K562 (cell line): ENCODE measurements at regions not wholly inside any gene's neighbourhood (a gene's known extent, or its start where the extent isn't known, plus 50 kb on each side); places are given as distances from the start of the nearest gene placed in this dataset.

Source experiments
- ATAC-seq: fragments of 200-7000 bp; cut with Tn5 transposase; 3 replicates; pipeline ENCODE4 v1.9.1; 2020; ENCODE audit warnings: moderate library complexity
- BruUV-seq: library from RNA; stranded (reverse); fragments of 400-500 nt; replicated peaks from 2 replicates; lab custom pipeline; 2021; lab: Mats Ljungman, UMichigan
- CTCF ChIA-PET: fragments of 300-600 bp; formaldehyde crosslinking; extraction: SDS; loops from one replicate; lab custom pipeline; 2021; ENCODE audit warnings: low intra/inter-chr PET ratio; lab: Yijun Ruan, JAX
- POLR2A ChIA-PET: fragments of 300-600, 350-650 bp; sonication (Branson Sonifier 250); formaldehyde crosslinking; extraction: SDS; loops from one replicate; lab custom pipeline; 2021; ENCODE audit warnings: antibody characterized with exemption, inconsistent platforms; lab: Yijun Ruan, JAX
- DNase-seq, 4 experiments: peaks; one replicate each; pipeline versions ENCODE4 v3.0.0 to v3.0.0-alpha.2; 2011 to 2018; ENCODE audit warnings: low spot score in 3 of 4, mixed read lengths in 3 of 4; ENCODE audit errors: extremely low read depth in 1 of 4
- FAIRE-seq: peaks from 2 replicates; lab custom pipeline; 2011; peaks lifted over from hg19 to GRCh38; lab: Jason Lieb, UNC
- H2AFZ ChIP-seq: 2 replicates; pipeline ENCODE4 v1.6.0; 2011; ENCODE audit warnings: low read depth, low read length, control low read depth, inconsistent platforms
- H3K27ac ChIP-seq: fragments of 200-600 bp; 3 replicates; pipeline ENCODE4 v1.8.0; 2011; ENCODE audit warnings: low read depth, mild to moderate bottlenecking, control low read depth, inconsistent platforms, low read length, moderate library complexity, mixed read lengths; ENCODE audit errors: extremely low read depth
- H3K27me3 ChIP-seq, 2 experiments: fragments of 300-600 bp in 1 of 2; 2 replicates in 1 of 2; 3 replicates in 1 of 2; pipeline versions ENCODE4 v1.6.0 to v1.8.0; 2011; ENCODE audit warnings: inconsistent platforms in 2 of 2, low read length in 2 of 2, mild to moderate bottlenecking in 1 of 2, mixed read lengths in 1 of 2, moderate library complexity in 1 of 2; ENCODE audit not compliant: control insufficient read depth in 2 of 2, insufficient read depth in 2 of 2
- H3K36me3 ChIP-seq: fragments of 300-600 bp; 3 replicates; pipeline ENCODE4 v1.8.0; 2011; ENCODE audit warnings: mild to moderate bottlenecking, low read length, inconsistent platforms; ENCODE audit not compliant: control insufficient read depth, insufficient read depth
- H3K4me1 ChIP-seq, 2 experiments: fragments of 200-600 bp in 1 of 2; replicated peaks in 1 of 2; 2 replicates in 1 of 2; 3 replicates in 1 of 2; pipeline versions ENCODE4 v1.5.1 to v1.8.0; 2011; ENCODE audit warnings: inconsistent platforms in 2 of 2, low read length in 2 of 2, mild to moderate bottlenecking in 1 of 2, mixed read lengths in 1 of 2, moderate library complexity in 1 of 2; ENCODE audit not compliant: control insufficient read depth in 2 of 2, insufficient read depth in 2 of 2
- H3K4me2 ChIP-seq: 2 replicates; pipeline ENCODE4 v1.6.1; 2011; ENCODE audit warnings: low read length, control low read depth, inconsistent platforms, mixed read lengths; ENCODE audit not compliant: insufficient read depth
- H3K4me3 ChIP-seq: fragments of 200-600 bp; sonication (generic), shearing (Covaris generic); 2 replicates; pipeline ENCODE4 v1.5.1; 2016; ENCODE audit warnings: control low read depth, inconsistent platforms
- H3K79me2 ChIP-seq: fragments of 200-600 bp; 3 replicates; pipeline ENCODE4 v1.8.0; 2011; ENCODE audit warnings: low read length, inconsistent platforms; ENCODE audit not compliant: control insufficient read depth, insufficient read depth
- H3K9ac ChIP-seq, 2 experiments: 2 replicates each; pipeline versions ENCODE4 v1.6.0 to v1.6.1; 2011; ENCODE audit warnings: low read depth in 2 of 2, low read length in 2 of 2, control low read depth in 1 of 2, inconsistent platforms in 1 of 2, mild to moderate bottlenecking in 1 of 2, mixed read lengths in 1 of 2; ENCODE audit not compliant: insufficient read depth in 1 of 2
- H3K9me1 ChIP-seq: one replicate; pipeline ENCODE4 v1.6.0; 2011; ENCODE audit warnings: inconsistent platforms, mild to moderate bottlenecking, low read length, moderate library complexity; ENCODE audit not compliant: control insufficient read depth, insufficient read depth
- H3K9me3 ChIP-seq: replicated peaks from 2 replicates; pipeline ENCODE4 v1.5.1; 2011; ENCODE audit warnings: low read depth, low read length, inconsistent platforms; ENCODE audit not compliant: control insufficient read depth, insufficient read depth
- H4K20me1 ChIP-seq: replicated peaks from 2 replicates; pipeline ENCODE4 v1.6.1; 2011; ENCODE audit warnings: low read length, inconsistent platforms, mixed read lengths; ENCODE audit not compliant: control insufficient read depth, insufficient read depth
- CBFA2T3 ChIP-seq: fragments of 450-650 bp; IDR thresholded peaks from 2 replicates; pipeline ENCODE4 v1.6.1; 2017
- CTBP1 ChIP-seq: fragments of 450-650 bp; IDR thresholded peaks from 2 replicates; pipeline ENCODE4 v1.6.1; 2016; ENCODE audit warnings: borderline replicate concordance
- RAD51 ChIP-seq: fragments of 450-650 bp; IDR thresholded peaks from 2 replicates; pipeline ENCODE4 v1.7.1; 2016; ENCODE audit warnings: low read depth, mild to moderate bottlenecking, borderline replicate concordance
- SIRT6 ChIP-seq: IDR thresholded peaks from one replicate; pipeline ENCODE4 v1.6.1; 2012; ENCODE audit warnings: low read depth, mild to moderate bottlenecking, control low read depth, inconsistent platforms, low read length, moderate library complexity
- ZFX ChIP-seq: sonication (generic); formaldehyde crosslinking; IDR thresholded peaks from 2 replicates; pipeline ENCODE4 v1.8.0; 2022; ENCODE audit warnings: mild to moderate bottlenecking, missing genetic modification reagents, moderate library complexity
- ZNF449 ChIP-seq: fragments of 250-450 bp; sonication (Bioruptor Pico); IDR thresholded peaks from 2 replicates; pipeline ENCODE4 v1.8.0; 2022; ENCODE audit warnings: moderate library complexity, mild to moderate bottlenecking, inconsistent platforms
- WGBS: fragments of 100-300 bp; shearing (Covaris generic); methylation state at CpG from one replicate; pipeline ENCODE4 v1.1.6; 2016; ENCODE audit warnings: low coverage, mixed read lengths; ENCODE audit not compliant: insufficient coverage; ENCODE audit errors: missing lambda C conversion rate; 5-methylcytosine and 5-hydroxymethylcytosine counted together
- in situ Hi-C: fragments of 300-500 bp; cut with MboI; formaldehyde crosslinking; loops from 4 replicates; pipeline ENCODE4 v1.15.0; 2018; ENCODE audit warnings: inconsistent platforms, mixed read lengths
- intact Hi-C: fragments of 100-400 bp; cut with micrococcal nuclease; formaldehyde crosslinking; loops from 2 replicates; pipeline ENCODE4 v1.14.2; 2022
- TF ChIP-seq, protein P1 (sequence below): sonication (generic); formaldehyde crosslinking; IDR thresholded peaks from 2 replicates; pipeline ENCODE4 v1.4.0; 2020; ENCODE audit warnings: mild to moderate bottlenecking, missing genetic modification reagents

DNA sequence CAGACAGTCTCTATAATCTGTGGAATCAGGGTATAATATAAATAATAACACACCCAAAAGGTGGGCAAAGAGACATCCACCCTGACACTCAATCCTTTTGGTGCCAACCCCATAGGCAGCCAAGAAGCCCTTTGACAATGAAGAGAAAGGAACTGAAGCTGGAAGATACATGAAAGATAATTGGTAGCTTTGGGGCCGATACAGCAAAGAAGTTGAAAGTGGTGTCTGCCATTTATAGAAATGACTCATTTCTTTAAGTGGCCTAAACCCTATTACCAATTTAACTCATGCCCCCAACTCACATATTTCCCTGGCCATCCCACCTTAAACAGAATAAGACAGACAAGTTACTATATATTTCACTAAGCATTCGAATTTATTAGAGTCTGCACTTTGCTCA lies 167.0 kb downstream of the ZC3H11B start:
- intact Hi-C loops, result no loop called here
- FAIRE-seq (no peak), DNase-seq (no peak), ATAC-seq (no peak)
- H3K79me2 ChIP-seq, result no peaks in the 10 kb centered on the region
- no peak overlapping the region for H3K4me2 ChIP-seq
- CTCF ChIA-PET, result no interaction called here
- in situ Hi-C loops, result no loop called here
- H3K9me1 ChIP-seq, result no peaks in the 10 kb centered on the region
- no peaks in the 10 kb centered on the region for H3K9me3 ChIP-seq
- WGBS, result 0% methylated on average over 2 of the region's 2 CpGs
- no peaks in the 10 kb centered on the region for H3K36me3 ChIP-seq
- H3K27me3 ChIP-seq, result no peaks in the 10 kb centered on the region
- no peak overlapping the region for H3K4me3 ChIP-seq
- TF ChIP-seq CTBP1 (no peak), ZFX (no peak), ZNF449 (CRISPR knock-in tag) (no peak), SIRT6 (no peak), CBFA2T3 (no peak), RAD51 (no peak)
- TF ChIP-seq, protein P1, sequence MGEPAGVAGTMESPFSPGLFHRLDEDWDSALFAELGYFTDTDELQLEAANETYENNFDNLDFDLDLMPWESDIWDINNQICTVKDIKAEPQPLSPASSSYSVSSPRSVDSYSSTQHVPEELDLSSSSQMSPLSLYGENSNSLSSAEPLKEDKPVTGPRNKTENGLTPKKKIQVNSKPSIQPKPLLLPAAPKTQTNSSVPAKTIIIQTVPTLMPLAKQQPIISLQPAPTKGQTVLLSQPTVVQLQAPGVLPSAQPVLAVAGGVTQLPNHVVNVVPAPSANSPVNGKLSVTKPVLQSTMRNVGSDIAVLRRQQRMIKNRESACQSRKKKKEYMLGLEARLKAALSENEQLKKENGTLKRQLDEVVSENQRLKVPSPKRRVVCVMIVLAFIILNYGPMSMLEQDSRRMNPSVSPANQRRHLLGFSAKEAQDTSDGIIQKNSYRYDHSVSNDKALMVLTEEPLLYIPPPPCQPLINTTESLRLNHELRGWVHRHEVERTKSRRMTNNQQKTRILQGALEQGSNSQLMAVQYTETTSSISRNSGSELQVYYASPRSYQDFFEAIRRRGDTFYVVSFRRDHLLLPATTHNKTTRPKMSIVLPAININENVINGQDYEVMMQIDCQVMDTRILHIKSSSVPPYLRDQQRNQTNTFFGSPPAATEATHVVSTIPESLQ (CRISPR knock-in tag), result no peak
- TF ChIP-seq, all 486 proteins: peak for 0
- Histone ChIP-seq H3K4me1 (no peaks in the 10 kb centered on the region), H3K27ac (no peak overlapping the region), H3K9ac (no peak overlapping the region), H2AFZ (no peak overlapping the region), H4K20me1 (no peaks in the 10 kb centered on the region)
- POLR2A ChIA-PET, result interaction anchor here (0.6 kb wide), 1 partner anchor 194 kb away, joined by 3 read pairs; no protein-coding TSS in a partner anchor
- no TSS peak for BruUV-seq
